Body of pancreas (tissue), 4 donors: ENCODE measurements at regions not wholly inside any gene's neighbourhood (a gene's known extent, or its start where the extent isn't known, plus 50 kb on each side); places are given as distances from the start of the nearest gene placed in this dataset.

ENCODE experiments used
- CTCF ChIP-seq, 7 experiments: fragments of 450-650 bp in 4 of 7; fragments of 200-600 bp in 3 of 7; sonication (generic) in 3 of 7; IDR thresholded peaks; one replicate each; pipeline ENCODE4 v1.5.1; 2016 to 2019; ENCODE audit warnings: antibody characterized with exemption in 7 of 7
- POLR2A ChIP-seq, 3 donors: fragments of 450-650 bp; IDR thresholded peaks; one replicate each; pipeline ENCODE4 v1.6.1; 2016; ENCODE audit warnings: antibody characterized with exemption in 3 of 3, mild to moderate bottlenecking in 2 of 3

GRCh38 chr13:40402931-40403431 lies 263.5 kb downstream of the FOXO1 start:
- no peak for TF ChIP-seq POLR2A (IDR thresholded peaks at IDR 0.05)
- TF ChIP-seq CTCF (IDR thresholded peaks at IDR 0.05) = no peak
